Activated CD8-positive, alpha-beta memory T cell treated with anti-CD3 and anti-CD28 coated beads, Interleukin-2, amount 10 ng/mL, durations not matched to agents 7 days and 5 days (primary cell): ENCODE measurements at regions not wholly inside any gene's neighbourhood (a gene's known extent, or its start where the extent isn't known, plus 50 kb on each side); places are given as distances from the start of the nearest gene placed in this dataset.
"Not testable (repeated sequence)": the region's sequence is repeated elsewhere in the genome, so short reads cannot be mapped to it uniquely, and the experiment has no call there.

Source experiments
- ATAC-seq: fragments of 150-1000 bp; cut with Tn5 transposase; one replicate; pipeline ENCODE4 v1.10.0; 2021; ENCODE audit warnings: moderate library complexity
- CTCF ChIA-PET: fragments of 350-600 bp; sonication (Branson Sonifier 250); formaldehyde crosslinking; loops from one replicate; lab custom pipeline; 2021; ENCODE audit warnings: antibody characterized with exemption; lab: Charles Lee
- DNase-seq: peaks from one replicate; pipeline ENCODE4 v3.0.0-alpha.2; 2020
- H3K27ac Mint-ChIP-seq: one replicate; pipeline ENCODE4 v1.8.0; 2021; ENCODE audit warnings: mild to moderate bottlenecking, mixed read lengths
- H3K27me3 Mint-ChIP-seq: one replicate; pipeline ENCODE4 v1.8.0; 2021; ENCODE audit warnings: mixed read lengths
- H3K36me3 Mint-ChIP-seq: one replicate; pipeline ENCODE4 v1.8.0; 2021; ENCODE audit warnings: mild to moderate bottlenecking, mixed read lengths
- H3K4me1 Mint-ChIP-seq: one replicate; pipeline ENCODE4 v1.8.0; 2021; ENCODE audit warnings: mixed read lengths
- H3K4me3 Mint-ChIP-seq: one replicate; pipeline ENCODE4 v1.8.0; 2021; ENCODE audit warnings: mild to moderate bottlenecking, moderate library complexity, mixed read lengths
- H3K9me3 Mint-ChIP-seq: one replicate; pipeline ENCODE4 v1.8.0; 2022; ENCODE audit warnings: low read depth, mixed read lengths

GRCh38 chr1:5728663-5729355 is 263.4 kb downstream of the NPHP4 start:
- no peak for ATAC-seq
- no peak for DNase-seq
- H3K27me3 Mint-ChIP-seq, result peaks cover 5% of the 10 kb centered on the region
- H3K36me3 Mint-ChIP-seq, result no peaks in the 10 kb centered on the region
- no peak overlapping the region for H3K4me3 Mint-ChIP-seq
- CTCF ChIA-PET, result interaction anchor here (1.1 kb wide), 1 partner anchor 17 kb away, joined by 3 read pairs; no protein-coding TSS in a partner anchor
- H3K4me1 Mint-ChIP-seq, result no peaks in the 10 kb centered on the region
- no peak overlapping the region for H3K27ac Mint-ChIP-seq
- no peaks in the 10 kb centered on the region for H3K9me3 Mint-ChIP-seq

- H3K27me3 Mint-ChIP-seq, result peaks cover 5% of the 10 kb centered on the region
- CTCF ChIA-PET, result interaction anchor here (1.1 kb wide), 1 partner anchor 18 kb away, joined by 3 read pairs; no protein-coding TSS in a partner anchor
- H3K4me3 Mint-ChIP-seq, result no peak overlapping the region
- ATAC-seq, result no peak
- DNase-seq, result no peak
- H3K36me3 Mint-ChIP-seq, result no peaks in the 10 kb centered on the region
- no peaks in the 10 kb centered on the region for H3K9me3 Mint-ChIP-seq
- H3K27ac Mint-ChIP-seq, result no peak overlapping the region
- no peaks in the 10 kb centered on the region for H3K4me1 Mint-ChIP-seq
Measured at GRCh38 chr1:5727871-5728643, 264.2 kb downstream of the NPHP4 start.

GRCh38 chr1:5727191-5727590 is 265.0 kb downstream of the NPHP4 start:
- CTCF ChIA-PET, result no interaction called here
- Mint-ChIP-seq H3K27me3 (peaks cover 5% of the 10 kb centered on the region), H3K4me1 (no peaks in the 10 kb centered on the region), H3K9me3 (no peaks in the 10 kb centered on the region), H3K36me3 (no peaks in the 10 kb centered on the region), H3K27ac (no peak overlapping the region), H3K4me3 (no peak overlapping the region)
- ATAC-seq (no peak), DNase-seq (no peak)

DNA sequence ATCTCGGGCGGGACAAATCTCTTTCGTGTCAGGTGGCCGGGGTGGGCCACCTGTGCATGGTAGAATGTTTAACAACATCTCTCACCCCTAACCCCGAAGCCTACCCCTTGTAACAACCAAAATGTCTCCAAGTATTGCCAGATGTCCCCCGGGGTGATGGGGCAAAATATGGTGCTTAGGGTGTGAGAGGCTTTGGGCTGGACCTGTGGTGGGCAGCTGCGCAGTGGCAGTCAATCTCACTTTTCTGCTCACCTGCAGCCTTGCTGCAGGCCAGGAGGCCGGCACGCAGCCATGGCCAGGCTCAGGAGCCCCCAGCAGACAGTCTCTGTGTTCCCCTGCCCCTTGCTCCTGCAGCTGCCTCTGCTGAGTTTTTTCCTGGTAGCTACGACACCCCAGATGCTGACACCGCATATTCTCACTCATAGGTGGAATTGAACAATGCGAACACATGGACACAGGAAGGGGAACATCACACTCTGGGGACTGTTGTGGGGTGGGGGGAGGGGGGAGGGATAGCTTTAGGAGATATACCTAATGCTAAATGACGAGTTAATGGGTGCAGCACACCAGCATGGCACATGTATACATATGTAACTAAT is 265.5 kb downstream of the NPHP4 start:
- ATAC-seq, H3K27ac Mint-ChIP-seq, DNase-seq: not testable (repeated sequence)

GRCh38 chr1:5725855-5726585 is 266.2 kb downstream of the NPHP4 start:
- DNase-seq, result no peak

More for the DNA sequence above, 265.5 kb downstream of the NPHP4 start:
- CTCF ChIA-PET, H3K9me3 Mint-ChIP-seq, H3K36me3 Mint-ChIP-seq, H3K4me3 Mint-ChIP-seq, H3K27me3 Mint-ChIP-seq, H3K4me1 Mint-ChIP-seq: not testable (repeated sequence)

GRCh38 chr1:5725406-5725805 is 266.8 kb downstream of the NPHP4 start:
- ATAC-seq (no peak), DNase-seq (no peak)
- no peak overlapping the region for H3K4me3 Mint-ChIP-seq
- peaks cover 2% of the 10 kb centered on the region for H3K27me3 Mint-ChIP-seq
- H3K36me3 Mint-ChIP-seq, result no peaks in the 10 kb centered on the region
- CTCF ChIA-PET, result no interaction called here
- H3K9me3 Mint-ChIP-seq, result no peaks in the 10 kb centered on the region
- H3K4me1 Mint-ChIP-seq, result no peaks in the 10 kb centered on the region
- no peak overlapping the region for H3K27ac Mint-ChIP-seq

More at GRCh38 chr1:5725855-5726585, 266.2 kb downstream of the NPHP4 start:
- H3K36me3 Mint-ChIP-seq, result no peaks in the 10 kb centered on the region
- no peaks in the 10 kb centered on the region for H3K9me3 Mint-ChIP-seq
- no peak overlapping the region for H3K27ac Mint-ChIP-seq
- H3K4me3 Mint-ChIP-seq, result no peak overlapping the region
- ATAC-seq, result no peak
- CTCF ChIA-PET, result no interaction called here
- H3K4me1 Mint-ChIP-seq, result no peaks in the 10 kb centered on the region
- H3K27me3 Mint-ChIP-seq, result peaks cover 2% of the 10 kb centered on the region

GRCh38 chr1:5724847-5725246 is 267.4 kb downstream of the NPHP4 start:
- H3K9me3 Mint-ChIP-seq, result no peaks in the 10 kb centered on the region
- no peaks in the 10 kb centered on the region for H3K36me3 Mint-ChIP-seq
- ATAC-seq, result no peak
- H3K27me3 Mint-ChIP-seq, result peaks cover 2% of the 10 kb centered on the region
- no peaks in the 10 kb centered on the region for H3K4me1 Mint-ChIP-seq
- CTCF ChIA-PET, result no interaction called here
- no peak overlapping the region for H3K27ac Mint-ChIP-seq
- H3K4me3 Mint-ChIP-seq, result no peak overlapping the region
- no peak for DNase-seq

DNA sequence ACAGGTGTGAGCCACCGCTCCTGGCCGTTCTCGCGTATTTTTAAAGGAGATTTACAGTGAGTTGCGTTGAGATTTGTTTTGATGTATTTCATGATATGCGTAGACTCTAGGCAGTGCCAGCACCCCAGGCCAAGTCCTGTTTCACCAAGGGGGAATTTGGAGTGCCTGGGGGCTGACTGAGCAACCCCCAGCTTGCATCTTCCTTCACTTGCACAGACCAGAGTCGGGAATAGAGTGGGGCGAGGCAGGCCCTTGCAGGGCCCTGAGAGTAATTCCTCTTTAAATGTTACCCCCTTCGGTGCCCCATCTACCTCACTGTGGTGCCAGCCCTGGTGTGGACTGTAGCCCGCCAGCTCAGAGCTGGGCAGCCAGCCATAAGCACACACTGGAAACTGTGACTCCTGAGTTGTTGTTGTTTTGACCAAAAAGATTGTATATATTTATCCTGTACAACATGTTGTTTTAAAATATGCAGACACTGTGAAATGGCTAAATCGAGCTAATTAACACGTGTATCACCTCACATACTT is 269.5 kb downstream of the NPHP4 start:
- H3K36me3 Mint-ChIP-seq, result no peaks in the 10 kb centered on the region
- peaks cover 3% of the 10 kb centered on the region for H3K27me3 Mint-ChIP-seq
- H3K9me3 Mint-ChIP-seq, result no peaks in the 10 kb centered on the region
- DNase-seq (no peak), ATAC-seq (no peak)
- no peak overlapping the region for H3K27ac Mint-ChIP-seq
- no peaks in the 10 kb centered on the region for H3K4me1 Mint-ChIP-seq
- CTCF ChIA-PET, result no interaction called here
- no peak overlapping the region for H3K4me3 Mint-ChIP-seq

DNA sequence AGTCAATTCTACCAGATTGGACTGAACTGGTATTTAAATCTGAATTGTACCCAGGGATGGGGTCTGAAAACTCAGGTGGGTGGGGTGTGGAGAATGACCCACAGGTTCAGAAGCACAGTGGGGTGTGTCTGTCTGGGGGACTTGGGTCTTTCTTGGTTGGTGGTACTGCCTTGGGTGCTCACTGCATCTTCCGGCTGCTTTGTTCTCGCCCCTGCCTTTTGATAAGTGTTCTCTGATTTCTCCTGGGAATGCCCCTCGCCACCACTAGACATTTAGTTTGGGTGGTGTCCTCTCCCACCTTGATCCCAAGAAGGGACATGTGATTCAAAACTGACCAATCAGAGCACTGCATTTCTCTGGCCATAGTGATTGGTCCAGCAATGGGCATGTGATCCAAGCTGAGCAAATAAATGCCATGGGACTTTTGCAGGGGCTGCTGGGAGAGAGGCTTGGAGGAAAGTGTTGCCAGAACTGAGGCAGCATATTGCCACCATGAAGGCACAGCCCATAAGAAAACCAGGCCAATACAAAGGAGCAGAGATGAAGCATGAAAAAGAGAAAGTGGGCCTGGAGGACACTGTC is 270.5 kb downstream of the NPHP4 start:
- H3K9me3 Mint-ChIP-seq, result no peaks in the 10 kb centered on the region
- ATAC-seq (no peak), DNase-seq (no peak)
- CTCF ChIA-PET, result interaction anchor here (1.3 kb wide), 1 partner anchor 24 kb away, joined by 6 read pairs; no protein-coding TSS in a partner anchor
- no peaks in the 10 kb centered on the region for H3K4me1 Mint-ChIP-seq
- no peak overlapping the region for H3K27ac Mint-ChIP-seq
- peaks cover 3% of the 10 kb centered on the region for H3K27me3 Mint-ChIP-seq
- H3K36me3 Mint-ChIP-seq, result no peaks in the 10 kb centered on the region
- no peak overlapping the region for H3K4me3 Mint-ChIP-seq

GRCh38 chr1:5720936-5721335 is 271.3 kb downstream of the NPHP4 start:
- peaks cover 5% of the 10 kb centered on the region for H3K27me3 Mint-ChIP-seq
- no peak for DNase-seq
- no peaks in the 10 kb centered on the region for H3K4me1 Mint-ChIP-seq
- H3K9me3 Mint-ChIP-seq, result no peaks in the 10 kb centered on the region
- H3K27ac Mint-ChIP-seq, result no peak overlapping the region
- H3K36me3 Mint-ChIP-seq, result no peaks in the 10 kb centered on the region
- no peak overlapping the region for H3K4me3 Mint-ChIP-seq
- CTCF ChIA-PET, result interaction anchor here (1.3 kb wide), 1 partner anchor 24 kb away, joined by 6 read pairs; no protein-coding TSS in a partner anchor
- no peak for ATAC-seq

DNA sequence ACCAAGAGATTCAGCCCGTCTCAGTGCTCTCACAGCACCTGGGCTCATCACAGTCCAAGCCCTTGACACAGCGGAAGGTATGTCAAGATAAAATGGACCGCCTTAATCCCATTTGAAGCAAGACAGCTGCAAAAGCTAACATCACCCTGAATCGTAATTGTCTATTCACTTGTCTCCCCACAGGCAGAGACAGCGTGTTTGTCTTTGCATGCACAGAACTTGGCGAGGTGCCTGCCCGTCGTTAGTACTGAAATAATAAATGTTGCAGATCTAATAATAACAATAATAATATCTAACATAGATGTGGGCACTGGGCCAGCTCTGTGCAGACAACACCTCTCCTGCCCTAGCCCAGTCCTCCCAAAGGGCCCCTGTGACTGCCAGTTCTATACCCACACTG is 271.7 kb downstream of the NPHP4 start:
- H3K27ac Mint-ChIP-seq, result no peak overlapping the region
- CTCF ChIA-PET, result interaction anchor here (1.3 kb wide), 1 partner anchor 25 kb away, joined by 6 read pairs; no protein-coding TSS in a partner anchor
- no peak for DNase-seq
- no peaks in the 10 kb centered on the region for H3K4me1 Mint-ChIP-seq
- H3K9me3 Mint-ChIP-seq, result no peaks in the 10 kb centered on the region
- H3K36me3 Mint-ChIP-seq, result no peaks in the 10 kb centered on the region
- H3K4me3 Mint-ChIP-seq, result no peak overlapping the region
- ATAC-seq, result no peak
- peaks cover 5% of the 10 kb centered on the region for H3K27me3 Mint-ChIP-seq

DNA sequence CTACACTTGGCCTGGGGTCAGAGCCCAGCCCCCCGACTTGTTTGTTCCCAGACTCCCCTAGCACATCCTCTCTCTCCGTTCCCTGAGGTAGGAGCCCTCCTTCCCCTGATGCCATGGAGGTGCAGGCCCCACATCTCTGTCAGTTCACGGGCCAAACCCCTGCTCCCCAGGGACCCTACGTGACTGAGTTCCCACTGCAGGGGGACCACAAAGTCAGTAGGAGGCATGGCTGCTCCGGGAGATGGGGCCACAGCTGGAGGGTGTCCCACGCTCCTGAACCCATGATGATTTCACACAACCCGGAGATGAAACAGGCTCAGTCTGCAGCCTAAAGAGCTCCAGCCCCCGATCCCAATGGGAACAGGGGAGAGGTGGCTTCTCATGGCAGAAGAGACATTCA is 272.2 kb downstream of the NPHP4 start:
- CTCF ChIA-PET, result no interaction called here
- no peak for ATAC-seq
- Mint-ChIP-seq H3K27me3 (peaks cover 5% of the 10 kb centered on the region), H3K9me3 (no peaks in the 10 kb centered on the region), H3K4me1 (no peaks in the 10 kb centered on the region), H3K4me3 (no peak overlapping the region), H3K36me3 (no peaks in the 10 kb centered on the region), H3K27ac (no peak overlapping the region)
- no peak for DNase-seq
